ENCODE measurements at regions not wholly inside any gene's neighbourhood (a gene's known extent, or its start where the extent isn't known, plus 50 kb on each side); places are given as distances from the start of the nearest gene placed in this dataset.
"Not testable (repeated sequence)": the region's sequence is repeated elsewhere in the genome, so short reads cannot be mapped to it uniquely, and the experiment has no call there.

DNA sequence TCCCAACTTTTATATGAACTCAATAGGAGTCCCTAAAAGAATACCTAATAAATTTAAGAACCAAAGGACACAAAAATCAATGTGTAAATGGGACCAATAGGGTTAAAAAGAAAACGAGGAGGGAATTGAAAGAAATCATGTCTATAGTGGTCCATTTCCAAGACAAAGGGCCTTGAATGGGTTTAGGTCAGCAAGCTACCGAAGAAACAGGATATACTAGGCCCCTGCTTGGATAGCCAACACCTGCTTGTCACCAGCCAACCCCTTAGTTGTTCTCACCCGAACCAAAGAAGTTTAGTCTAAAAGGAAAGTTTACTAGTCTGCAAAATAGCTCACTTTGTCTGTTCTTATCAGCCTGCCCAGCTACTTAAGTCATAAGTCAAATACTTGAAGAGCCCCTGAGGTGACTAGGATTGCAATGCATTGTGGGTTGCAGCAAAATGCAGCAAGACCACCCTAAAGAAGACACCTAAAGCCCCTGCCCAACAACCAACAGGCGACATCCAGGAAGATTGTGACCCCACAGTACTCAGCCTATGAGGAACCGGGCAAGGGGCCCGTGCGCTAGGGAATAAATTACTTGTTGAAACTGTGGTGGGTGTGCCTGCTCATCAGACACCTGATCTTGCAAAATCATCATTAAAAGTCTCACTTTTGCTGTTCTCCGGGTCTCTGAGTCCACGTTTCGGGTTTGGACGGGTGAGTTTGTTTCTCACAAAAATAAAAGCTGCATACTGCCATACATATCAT, 183.9 kb upstream of the PPP1R26 start:
- DNase-seq (ENCODE audit: low spot score), result no peak

DNA sequence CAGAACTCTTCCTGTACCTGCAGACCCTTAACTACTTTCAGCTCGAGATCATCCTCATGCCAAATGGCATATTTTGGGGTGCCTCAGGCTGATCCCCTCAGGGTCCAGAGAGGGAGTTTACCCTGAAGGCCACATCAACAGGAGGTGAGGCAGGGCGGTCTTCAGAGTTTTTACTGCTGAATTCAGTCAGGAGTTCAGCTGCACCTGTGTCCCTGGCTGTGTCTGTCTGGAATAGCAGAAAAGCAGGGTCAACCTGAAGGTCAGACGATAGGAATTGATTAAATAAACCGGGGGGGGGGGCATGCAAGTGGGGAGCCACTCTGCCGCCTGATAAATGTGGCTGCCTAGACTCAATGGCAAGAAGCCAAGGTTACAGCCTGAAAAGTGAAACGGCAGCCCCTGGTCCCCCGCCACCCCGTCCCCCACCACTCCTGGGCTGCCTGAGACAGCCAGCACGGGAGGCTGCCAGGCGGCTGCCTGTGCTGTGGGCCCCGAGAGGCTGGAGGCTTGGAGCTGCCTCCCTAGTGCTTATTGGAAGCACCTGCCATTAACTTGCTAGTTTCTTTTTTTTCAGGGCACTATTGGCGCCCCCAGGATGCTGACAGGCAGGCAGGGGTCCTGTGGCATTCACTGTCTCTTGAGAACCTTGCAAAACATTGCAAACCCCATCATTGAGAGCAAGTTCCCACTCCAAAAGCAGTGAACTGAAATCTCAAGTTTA, 182.7 kb upstream of the PPP1R26 start:
- DNase-seq (ENCODE audit: low spot score), result no peak

DNA sequence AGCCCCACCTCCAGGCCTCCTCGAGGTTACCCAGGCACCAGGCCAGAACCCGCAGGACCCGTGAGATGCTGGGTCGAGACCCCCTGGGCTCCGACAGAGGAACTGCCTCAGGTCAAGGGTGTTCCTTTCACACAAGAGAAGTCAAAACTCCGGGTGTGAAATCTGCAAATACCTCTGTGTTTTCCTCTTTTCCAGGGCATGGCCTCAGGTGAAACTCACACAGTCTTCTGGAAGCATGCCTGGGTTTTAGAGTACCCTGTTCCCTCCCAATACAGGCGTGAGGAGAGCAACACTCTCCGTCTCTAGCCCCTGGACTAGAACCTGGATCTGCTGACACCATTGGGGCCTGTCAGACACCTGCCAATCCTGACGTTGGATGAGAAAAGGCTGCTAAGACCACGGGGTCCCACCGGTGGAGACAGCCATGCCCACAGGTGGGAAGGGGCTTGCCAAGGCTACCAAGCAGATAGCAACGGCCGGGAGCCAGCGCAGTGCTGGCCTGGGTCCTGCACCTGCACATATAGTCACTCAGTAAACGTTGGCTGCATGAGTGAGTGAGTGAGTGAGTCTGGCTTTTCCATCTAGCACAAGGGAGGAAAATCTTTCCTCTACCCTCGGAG, 182.0 kb upstream of the PPP1R26 start:
- no peak for DNase-seq (ENCODE audit: low spot score)

DNA sequence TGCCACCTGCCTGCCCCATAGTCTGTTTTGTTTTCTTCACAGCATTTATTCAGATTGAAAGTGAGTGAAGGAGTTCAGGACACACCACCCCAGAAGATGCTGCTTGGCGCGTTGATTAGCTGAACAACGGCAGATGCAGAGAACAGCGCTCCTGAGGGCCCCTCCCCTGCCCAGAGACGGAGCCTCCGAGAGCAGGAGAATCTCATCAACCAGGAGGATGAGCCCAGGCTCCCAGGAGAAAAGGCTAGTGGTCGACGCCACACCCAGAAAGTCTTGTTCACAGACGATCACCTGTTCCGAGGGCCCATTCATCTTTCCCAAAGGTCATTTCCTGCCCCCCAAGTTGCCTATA, 180.4 kb upstream of the PPP1R26 start:
- DNase-seq (ENCODE audit: low spot score), result no peak

DNA sequence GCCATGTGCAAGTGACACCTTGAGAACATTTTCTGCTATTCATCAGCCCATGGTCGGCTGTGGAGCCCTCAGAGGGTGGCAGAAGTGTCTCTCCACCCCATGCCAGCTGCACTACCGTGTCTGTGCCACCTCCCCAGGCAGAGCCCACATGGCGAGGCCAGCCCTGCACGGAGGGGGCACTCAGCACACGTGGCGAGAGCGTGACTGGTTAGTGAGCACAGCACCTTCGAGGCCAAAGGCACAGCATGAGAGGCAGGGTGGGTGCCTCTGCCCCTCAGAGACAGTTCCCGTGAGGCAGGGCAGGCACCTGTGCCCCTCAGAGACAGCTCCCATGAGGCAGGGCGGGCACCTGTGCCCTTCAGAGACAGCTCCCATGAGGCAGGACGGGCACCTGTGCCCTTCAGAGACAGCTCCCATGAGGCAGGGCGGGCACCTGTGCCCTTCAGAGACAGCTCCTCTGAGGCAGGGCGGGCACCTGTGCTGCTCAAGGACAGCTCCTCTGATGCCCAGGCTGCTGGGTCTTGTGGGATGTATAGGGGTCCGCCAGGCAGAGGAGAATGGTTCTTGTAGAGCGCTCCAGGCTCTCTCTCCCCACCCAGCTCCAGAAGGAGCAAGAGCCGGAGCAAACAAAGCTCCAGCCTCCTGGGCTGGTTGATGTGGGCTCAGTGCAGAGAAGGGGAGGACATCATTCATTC, 179.8 kb upstream of the PPP1R26 start:
- DNase-seq (ENCODE audit: low spot score), result no peak

DNA sequence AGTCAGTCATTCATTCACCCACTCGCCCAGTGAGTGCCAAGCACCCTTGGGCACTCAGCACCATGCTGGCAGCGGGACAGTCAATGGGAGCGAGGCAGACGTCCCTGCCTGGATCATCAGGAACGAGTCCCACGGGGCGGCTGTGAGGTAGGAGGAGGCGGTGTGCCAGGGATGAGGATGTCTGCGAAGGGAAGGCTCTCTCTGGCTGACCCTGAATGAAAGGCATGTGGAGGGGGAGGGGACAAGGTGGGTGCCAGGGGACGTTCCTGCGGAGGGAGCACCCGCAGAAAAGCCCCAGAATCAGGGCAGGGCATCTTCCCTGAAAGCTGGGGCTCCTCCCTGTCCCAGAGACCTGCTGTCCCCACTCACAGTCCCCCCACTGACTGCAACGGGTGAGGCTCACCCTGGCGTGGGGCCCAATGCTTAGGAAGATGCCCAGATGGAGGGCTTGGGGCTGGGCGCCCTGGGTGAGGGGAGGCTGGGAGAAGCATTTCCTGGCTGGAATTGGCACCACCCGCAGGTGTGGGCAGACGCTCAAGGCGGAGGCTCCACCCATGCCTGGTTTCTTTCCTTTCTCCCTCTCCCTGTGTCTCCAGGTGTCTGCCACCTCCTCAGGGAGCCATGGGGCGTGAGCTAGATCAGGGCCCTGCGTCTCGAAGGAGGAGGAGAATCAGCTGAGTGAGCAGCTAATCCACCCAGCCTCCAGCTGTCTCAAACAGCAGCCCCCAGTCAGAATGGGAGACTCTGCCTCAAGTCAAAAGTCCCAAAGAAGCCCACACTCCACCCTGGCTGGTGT, 179.0 kb upstream of the PPP1R26 start:
- no peak for DNase-seq (ENCODE audit: low spot score)

DNA sequence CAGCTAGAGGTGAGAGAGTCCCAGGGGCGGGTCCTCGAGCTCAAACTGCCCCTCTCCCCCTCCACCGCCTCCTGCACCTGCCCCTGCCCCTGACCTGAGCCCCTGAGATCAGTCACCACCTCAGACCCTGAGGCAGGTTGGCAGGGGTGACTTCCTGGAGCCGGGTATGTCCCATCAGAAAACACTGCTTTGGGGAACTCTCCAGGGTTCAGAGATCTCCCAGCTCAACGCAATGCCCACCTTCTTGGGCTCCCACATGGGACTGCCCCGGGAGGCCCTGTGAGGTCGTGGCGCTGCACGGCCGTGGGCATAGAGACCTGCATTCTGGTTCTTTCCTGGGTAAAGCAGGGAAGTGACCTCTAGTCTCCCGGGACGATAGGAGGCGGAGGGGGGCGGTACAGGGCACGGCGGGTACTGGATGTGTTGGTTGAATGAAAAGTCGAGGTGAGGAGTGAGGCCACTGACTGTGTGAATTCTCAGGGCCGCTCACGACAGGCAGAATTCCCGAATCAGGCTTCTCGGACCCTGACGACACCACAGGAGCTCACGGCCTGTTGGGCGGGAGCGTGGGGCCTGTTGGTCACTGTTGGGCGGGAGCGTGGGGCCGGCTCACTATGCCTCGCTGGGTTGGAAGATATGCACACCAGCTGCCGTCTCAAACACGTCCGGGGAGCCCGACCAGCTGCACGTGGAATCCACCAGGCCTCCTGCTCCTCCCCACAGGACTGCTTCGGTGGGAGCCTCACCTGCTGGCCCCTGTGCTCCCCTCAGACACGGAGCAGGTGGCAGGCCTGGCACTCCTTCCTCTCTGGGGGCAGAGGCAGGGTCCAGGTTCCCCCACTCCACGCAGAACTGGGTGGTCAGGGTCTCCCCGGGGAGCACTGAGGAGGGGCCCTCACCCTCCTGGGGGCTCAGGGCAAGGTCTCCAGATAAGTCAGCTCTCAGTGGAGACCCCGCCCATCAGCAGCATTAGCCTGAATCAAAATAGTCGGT, 178.0 kb upstream of the PPP1R26 start:
- DNase-seq (ENCODE audit: low spot score), result no peak

DNA sequence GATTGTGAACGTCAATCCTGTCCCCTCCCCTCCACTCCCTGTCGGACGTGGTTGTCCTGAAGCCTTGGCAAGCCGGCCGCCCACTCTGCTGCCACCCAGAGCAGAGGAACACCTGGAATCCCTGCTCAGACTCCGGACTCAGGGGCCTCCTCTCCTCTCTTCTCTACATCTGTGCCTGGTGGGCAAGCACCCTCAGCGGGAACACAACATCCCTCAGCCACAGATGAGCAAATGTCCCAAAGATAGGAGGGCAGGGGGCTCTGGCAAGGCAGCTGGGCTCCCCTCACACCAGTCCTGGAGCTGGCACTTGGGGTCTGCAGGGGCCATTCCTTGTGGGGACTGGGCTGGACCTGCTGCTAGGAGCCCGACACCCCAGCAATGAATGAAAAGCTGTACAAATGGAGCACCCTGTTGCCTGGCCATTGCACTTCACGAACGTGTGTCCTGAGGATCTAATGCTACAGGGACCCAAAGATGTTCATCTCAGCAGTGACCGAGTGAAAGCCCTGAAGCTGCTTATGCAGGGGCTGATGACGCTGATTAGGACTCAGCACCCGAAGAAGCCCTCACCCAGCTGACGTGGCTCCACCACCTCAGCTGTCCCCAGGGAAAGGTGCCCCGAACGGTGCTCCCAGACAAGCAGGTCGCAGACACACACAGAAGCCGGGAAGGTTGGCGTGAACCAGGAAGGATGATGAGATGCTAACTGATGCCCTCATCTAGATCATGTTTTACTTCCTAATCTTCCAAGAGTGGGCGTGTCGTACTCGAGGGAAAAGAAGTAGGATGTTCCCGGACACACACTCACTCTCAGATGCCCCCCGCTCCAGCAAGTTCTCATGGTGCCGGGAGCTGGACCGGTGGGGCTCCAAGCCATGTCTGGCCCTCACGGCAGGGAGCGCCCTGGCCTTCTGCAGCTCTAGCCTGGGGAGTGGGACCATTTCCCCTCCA, 177.0 kb upstream of the PPP1R26 start:
- DNase-seq (ENCODE audit: low spot score), result no peak

DNA sequence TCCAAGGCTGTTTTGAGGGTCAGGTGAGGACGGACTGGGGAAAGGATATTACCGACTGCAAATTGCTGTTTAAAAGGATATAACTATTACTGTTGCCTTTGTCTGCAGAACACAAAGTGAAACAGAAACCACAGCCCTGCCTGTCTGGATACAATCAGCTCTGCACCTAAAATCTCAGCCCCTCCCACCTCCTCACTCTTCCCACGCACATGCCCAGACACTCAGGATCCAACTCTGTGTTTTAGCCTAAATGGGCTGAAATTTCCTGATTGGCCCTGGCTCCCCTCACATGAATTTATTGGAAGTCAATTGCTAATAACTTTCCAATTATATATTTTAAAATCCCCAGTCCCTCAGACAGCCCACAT, 176.3 kb upstream of the PPP1R26 start:
- no peak for DNase-seq (ENCODE audit: low spot score)

DNA sequence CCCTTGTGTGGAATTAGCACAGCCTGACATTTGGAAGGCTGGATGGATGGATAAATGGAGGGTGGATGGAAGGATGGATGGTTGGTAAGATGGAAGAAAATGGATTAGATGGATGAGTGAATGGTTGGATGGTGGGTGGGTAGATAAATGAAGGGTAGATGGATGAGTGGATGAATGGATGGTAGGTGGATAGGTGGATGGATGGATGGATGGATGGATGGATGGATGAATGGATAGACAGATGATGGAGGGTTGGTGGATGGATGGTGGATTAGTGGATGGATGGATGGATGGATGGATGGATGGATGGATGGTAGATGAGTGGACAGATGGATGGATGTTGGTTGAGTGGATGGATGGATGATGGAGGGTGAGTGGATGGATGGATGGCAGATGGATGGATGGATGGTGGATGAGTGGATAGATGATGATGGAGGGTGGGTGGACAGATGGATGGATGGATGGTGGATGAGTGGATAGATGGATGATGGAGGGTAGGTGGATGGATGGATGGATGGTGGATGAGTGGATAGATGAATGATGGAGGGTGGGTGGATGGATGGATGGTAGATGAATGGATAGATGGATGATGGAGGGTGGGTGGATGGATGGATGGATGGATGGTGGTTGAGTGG, 175.6 kb upstream of the PPP1R26 start:
- no peak for DNase-seq (ENCODE audit: low spot score)

DNA sequence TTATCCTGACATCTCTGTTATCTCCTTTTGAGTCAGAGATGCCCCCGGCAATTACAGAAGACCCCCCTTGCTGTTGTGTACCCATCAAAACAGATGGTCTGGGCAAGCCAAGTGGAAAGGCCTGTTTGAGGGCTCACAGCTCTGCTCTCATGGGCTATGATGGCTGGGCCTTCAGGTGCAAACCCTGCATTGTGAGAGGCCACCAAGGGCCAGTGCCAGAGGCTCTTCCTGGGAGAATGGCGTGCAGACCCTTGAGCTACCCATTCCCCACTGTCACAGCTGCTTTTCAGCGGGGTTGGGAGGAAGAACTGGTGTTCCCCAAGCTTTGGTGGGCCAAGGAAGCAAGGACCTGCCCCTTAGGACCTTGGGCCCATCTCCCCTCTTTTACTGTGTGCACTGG, 174.7 kb upstream of the PPP1R26 start:
- no peak for DNase-seq (ENCODE audit: low spot score)

DNA sequence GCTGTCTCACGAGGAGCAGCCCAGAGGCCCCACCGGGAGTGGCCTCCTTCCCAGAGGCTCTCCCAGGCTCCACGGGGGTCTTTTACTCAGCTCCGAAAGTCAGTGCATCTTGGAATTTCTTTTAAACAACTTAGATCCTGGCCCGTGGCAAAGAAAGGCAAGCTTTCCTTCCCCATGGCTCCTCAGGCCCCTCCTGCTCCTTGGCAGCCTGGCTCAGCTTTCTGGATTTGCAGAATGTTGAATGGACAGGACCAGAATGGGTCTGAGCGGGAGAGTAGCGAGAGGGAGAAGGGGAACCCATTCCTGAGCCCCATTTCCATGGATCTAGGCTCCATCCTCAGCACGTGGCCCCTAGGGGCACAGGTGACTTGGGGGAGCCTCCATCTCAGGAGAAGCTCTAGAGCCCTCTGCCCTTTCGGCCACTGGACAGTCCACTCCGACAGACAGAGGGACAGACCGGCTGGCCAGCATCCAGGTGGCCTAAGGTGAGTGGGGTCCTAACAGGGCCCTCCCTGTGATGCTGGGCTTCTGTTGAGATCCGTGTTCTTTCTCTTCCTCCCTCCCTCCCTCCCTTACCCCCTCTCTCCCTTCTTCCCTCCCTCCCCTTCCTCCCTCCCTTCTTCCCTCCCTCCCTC, 173.9 kb upstream of the PPP1R26 start:
- no peak for DNase-seq (ENCODE audit: low spot score)

DNA sequence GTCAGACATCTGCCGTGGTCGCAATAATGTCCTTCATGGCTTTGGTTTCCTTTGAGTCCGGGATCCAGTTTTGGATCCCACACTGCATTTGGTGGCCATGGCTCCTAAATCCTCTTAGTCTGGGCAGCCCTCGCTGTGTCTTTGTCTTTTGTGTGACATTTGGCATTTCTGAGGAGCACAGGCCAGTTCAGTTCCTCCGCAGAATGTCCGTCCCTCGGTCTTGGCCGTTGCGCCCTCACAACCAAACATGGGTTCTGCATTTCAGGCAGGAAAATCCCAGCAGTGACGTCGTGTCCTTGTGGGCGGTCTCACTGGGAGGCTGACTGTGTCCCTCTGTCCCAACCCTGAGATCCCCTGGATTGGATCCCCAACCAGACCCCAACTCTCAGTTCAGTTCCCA, 172.9 kb upstream of the PPP1R26 start:
- no peak for DNase-seq (ENCODE audit: low spot score)

DNA sequence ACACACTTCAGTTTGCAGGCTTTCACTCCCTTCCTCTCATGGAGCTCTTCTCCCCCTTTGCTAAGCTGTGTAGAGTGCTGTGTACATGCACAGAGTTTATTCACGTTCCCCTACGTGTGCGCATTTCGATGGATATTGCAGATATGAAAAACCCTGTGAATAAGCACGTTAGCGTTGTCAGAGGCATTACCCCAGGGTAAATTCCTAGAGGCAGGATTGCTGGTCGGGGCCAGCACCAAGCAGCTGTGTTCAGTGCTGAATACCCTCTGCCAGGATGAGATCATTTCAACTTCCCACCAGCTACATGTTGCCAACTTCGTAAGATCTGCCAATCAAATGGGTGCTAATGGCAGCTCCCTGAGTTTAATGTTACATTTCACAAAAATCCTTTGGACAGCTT, 172.3 kb upstream of the PPP1R26 start:
- DNase-seq (ENCODE audit: low spot score), result no peak

DNA sequence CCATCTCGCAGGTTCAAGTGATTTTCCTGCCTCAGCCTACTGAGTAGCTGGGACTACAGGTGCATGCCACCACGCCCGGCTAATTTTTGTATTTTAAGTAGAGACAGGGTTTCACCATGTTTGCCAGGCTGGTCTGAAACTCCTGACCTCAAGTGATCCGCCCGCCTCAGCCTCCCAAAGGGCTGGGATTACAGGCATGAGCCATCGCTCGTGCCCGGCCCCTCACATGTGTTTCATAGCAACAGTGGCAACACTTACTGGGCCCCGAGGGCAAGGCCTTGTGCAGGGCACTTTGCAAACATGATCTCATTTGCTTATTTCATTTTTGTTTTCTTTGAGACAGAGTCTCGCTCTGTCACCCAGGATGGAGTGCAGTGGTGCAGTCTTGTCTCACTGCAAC, 171.7 kb upstream of the PPP1R26 start:
- DNase-seq (ENCODE audit: low spot score), result not testable (repeated sequence)

DNA sequence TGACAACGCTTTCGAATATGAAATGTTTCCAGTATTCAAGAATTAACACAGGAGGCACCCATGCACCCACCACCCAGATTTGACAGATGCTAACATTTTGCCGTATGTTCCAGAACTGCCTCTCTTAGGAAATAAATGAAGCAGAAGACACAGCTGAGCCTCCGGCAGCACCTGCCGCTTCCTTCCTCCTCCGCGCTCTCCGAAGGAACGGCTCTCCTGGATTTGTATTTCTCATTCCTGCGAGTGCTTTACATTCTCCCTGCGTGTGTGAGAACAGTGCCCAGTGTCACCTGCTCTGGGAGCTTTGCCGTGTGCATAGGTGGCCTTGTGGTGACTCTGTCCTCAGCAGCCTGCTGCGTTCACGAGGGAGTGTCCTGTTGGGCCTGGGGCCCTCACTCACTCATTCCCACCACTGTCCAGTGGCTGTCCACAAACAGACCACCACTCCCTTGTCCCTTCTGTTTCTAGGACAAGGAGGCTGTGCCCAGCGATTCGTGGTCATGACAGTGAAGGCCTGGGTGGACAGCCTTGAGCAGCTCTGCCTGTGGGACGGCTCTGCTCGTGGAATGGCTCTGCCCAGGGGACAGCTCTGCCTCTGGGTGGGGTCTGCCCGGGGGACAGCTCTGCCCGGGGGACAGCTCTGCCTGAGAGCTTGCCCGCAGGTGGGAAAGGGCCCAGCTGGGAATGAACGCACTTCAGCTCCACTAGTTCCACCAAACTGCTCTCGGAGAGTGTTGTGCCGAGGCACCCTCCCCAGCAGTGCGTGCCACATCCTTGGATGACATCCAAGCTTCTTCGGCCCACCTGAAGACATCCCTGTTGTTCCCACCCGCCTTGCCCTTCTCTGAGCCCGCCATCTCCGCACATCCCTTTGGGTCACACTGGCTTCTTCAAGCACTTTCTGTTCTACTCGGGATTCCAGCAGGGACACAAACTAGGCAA, 170.5 kb upstream of the PPP1R26 start:
- DNase-seq (ENCODE audit: low spot score), result no peak

DNA sequence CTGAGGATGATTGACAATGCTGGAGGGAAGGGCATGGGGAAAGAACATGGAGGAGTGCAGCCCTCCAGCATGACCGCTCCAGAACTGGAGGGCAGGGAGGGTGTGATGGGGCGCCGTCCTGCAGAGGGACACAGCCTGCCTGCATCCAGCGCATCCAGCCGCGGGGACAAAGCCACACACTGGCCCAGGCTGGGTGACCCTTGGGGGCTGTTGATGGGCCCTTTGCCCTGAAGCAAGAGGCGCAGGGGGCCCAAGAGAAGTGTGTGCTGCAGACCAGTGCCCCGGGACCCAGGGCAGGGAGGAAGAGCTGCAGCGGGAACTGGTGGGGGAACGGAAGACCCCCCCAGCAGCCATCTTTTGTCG, 169.8 kb upstream of the PPP1R26 start:
- DNase-seq (ENCODE audit: low spot score), result no peak

DNA sequence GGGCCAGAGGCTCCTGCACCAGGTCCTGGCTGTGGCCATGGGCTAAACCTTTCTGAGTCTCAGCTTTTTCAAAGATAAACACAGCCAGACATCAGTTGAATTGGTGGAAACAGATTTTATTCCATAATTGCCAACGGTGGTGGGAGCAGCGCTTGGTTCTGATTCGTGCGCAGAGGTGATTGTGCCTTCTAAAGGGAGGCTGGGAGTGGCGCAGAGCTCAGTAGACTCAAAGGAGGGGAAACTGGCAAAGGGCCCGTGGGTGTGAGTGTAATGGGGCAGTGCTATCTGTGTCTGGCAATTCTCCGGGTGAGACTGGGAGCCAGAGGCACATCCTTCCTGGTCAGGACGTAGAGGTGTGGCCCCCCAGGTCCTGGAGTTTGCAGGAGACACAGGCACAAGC, 169.4 kb upstream of the PPP1R26 start:
- DNase-seq (ENCODE audit: low spot score), result no peak
